Stimulated activated CD4-positive, alpha-beta T cell treated with anti-CD3 and anti-CD28 coated beads, Interleukin-15, amount 100 ng/mL, for 48 hours (primary cell): ENCODE measurements at regions not wholly inside any gene's neighbourhood (a gene's known extent, or its start where the extent isn't known, plus 50 kb on each side); places are given as distances from the start of the nearest gene placed in this dataset.

Experiments
- DNase-seq, 2 donors: peaks; one replicate each; pipeline ENCODE4 v3.0.0-alpha.2; 2020; ENCODE audit warnings: low read depth in 2 of 2

- DNase-seq, result no peak
Measured at GRCh38 chr15:60093273-60094067, 89.4 kb downstream of the FOXB1 start.

- DNase-seq, result no peak
Measured at GRCh38 chr15:60095711-60096110, 91.6 kb downstream of the FOXB1 start.

GRCh38 chr15:60096157-60096556 lies 92.0 kb downstream of the FOXB1 start:
- no peak for DNase-seq

- DNase-seq, result no peak
Measured at GRCh38 chr15:60101416-60101815, 97.3 kb downstream of the FOXB1 start.

GRCh38 chr15:60102748-60103147 lies 98.6 kb downstream of the FOXB1 start:
- no peak for DNase-seq

GRCh38 chr15:60110909-60111308 lies 106.8 kb downstream of the FOXB1 start:
- no peak for DNase-seq

GRCh38 chr15:60115579-60116380 lies 111.7 kb downstream of the FOXB1 start:
- no peak for DNase-seq

- no peak for DNase-seq
Measured at GRCh38 chr15:60116456-60117089, 112.5 kb downstream of the FOXB1 start.

GRCh38 chr15:60118146-60118545 lies 114.0 kb downstream of the FOXB1 start:
- DNase-seq, result no peak

GRCh38 chr15:60118626-60119025 lies 114.5 kb downstream of the FOXB1 start:
- no peak for DNase-seq

- DNase-seq, result no peak
Measured at GRCh38 chr15:60119101-60119500, 115.0 kb downstream of the FOXB1 start.

GRCh38 chr15:60120100-60120499 lies 116.0 kb downstream of the FOXB1 start:
- no peak for DNase-seq

GRCh38 chr15:60121845-60122244 lies 117.7 kb downstream of the FOXB1 start:
- DNase-seq, result peak; percentile 27 to 40

- no peak for DNase-seq
Measured at GRCh38 chr15:60122691-60123090, 118.6 kb downstream of the FOXB1 start.

- no peak for DNase-seq
Measured at GRCh38 chr15:60124460-60125070, 120.5 kb downstream of the FOXB1 start.

- no peak for DNase-seq
Measured at GRCh38 chr15:60125334-60125733, 121.2 kb downstream of the FOXB1 start.

GRCh38 chr15:60126200-60126599 lies 122.1 kb downstream of the FOXB1 start:
- DNase-seq, result no peak

- DNase-seq, result no peak
Measured at GRCh38 chr15:60126661-60127060, 122.5 kb downstream of the FOXB1 start.

- DNase-seq, result no peak
Measured at GRCh38 chr15:60128000-60128376, 123.9 kb downstream of the FOXB1 start.

- DNase-seq, result no peak
Measured at GRCh38 chr15:60128710-60129109, 124.6 kb downstream of the FOXB1 start.

- DNase-seq, result no peak
Measured at GRCh38 chr15:60130398-60130797, 126.3 kb downstream of the FOXB1 start.

- DNase-seq, result no peak
Measured at GRCh38 chr15:60130821-60131220, 126.7 kb downstream of the FOXB1 start.
